HepG2 (cell line): ENCODE measurements at regions not wholly inside any gene's neighbourhood (a gene's known extent, or its start where the extent isn't known, plus 50 kb on each side); places are given as distances from the start of the nearest gene placed in this dataset.

Experiments
- CTCF ChIP-seq: sonication (generic); formaldehyde crosslinking; IDR thresholded peaks from 2 replicates; pipeline ENCODE4 v1.5.0; 2020; ENCODE audit warnings: mild to moderate bottlenecking, missing genetic modification reagents, moderate library complexity
- ELK4 ChIP-seq: sonication (generic); formaldehyde crosslinking; IDR thresholded peaks from 2 replicates; pipeline ENCODE4 v1.9.0; 2021; ENCODE audit warnings: missing genetic modification reagents, borderline replicate concordance
- MNT ChIP-seq: fragments of 450-650 bp; IDR thresholded peaks from 2 replicates; pipeline ENCODE4 v1.6.1; 2016
- POLR2A ChIP-seq, 2 experiments: IDR thresholded peaks; 2 replicates each; pipeline ENCODE4 v1.6.1; 2011; ENCODE audit warnings: low read depth in 2 of 2, low read length in 2 of 2, mild to moderate bottlenecking in 1 of 2, moderate library complexity in 1 of 2; ENCODE audit not compliant: insufficient read depth in 1 of 2
- POLR2AphosphoS5 ChIP-seq: IDR thresholded peaks from 2 replicates; pipeline ENCODE4 v1.6.1; 2012; ENCODE audit warnings: low read depth, low read length
- PREB ChIP-seq: sonication (generic); formaldehyde crosslinking; IDR thresholded peaks from 2 replicates; pipeline ENCODE4 v1.4.0; 2020; ENCODE audit warnings: missing genetic modification reagents
- ZNF205 ChIP-seq: IDR thresholded peaks from 2 replicates; pipeline ENCODE4 v1.6.1; 2018; ENCODE audit warnings: missing biosample characterization, missing genetic modification reagents
- ZSCAN29 ChIP-seq: sonication (generic); formaldehyde crosslinking; conservative IDR thresholded peaks from 2 replicates; pipeline ENCODE4 v1.4.0; 2020; ENCODE audit warnings: mild to moderate bottlenecking, missing genetic modification reagents
- ZZZ3 ChIP-seq: sonication (generic); formaldehyde crosslinking; IDR thresholded peaks from 2 replicates; pipeline ENCODE4 v1.4.0; 2020; ENCODE audit warnings: missing genetic modification reagents, mild to moderate bottlenecking, borderline replicate concordance
- TF ChIP-seq, protein P1 (sequence below): sonication (generic); formaldehyde crosslinking; IDR thresholded peaks from 2 replicates; pipeline ENCODE4 v1.4.0; 2020; ENCODE audit warnings: mild to moderate bottlenecking, missing genetic modification reagents

DNA sequence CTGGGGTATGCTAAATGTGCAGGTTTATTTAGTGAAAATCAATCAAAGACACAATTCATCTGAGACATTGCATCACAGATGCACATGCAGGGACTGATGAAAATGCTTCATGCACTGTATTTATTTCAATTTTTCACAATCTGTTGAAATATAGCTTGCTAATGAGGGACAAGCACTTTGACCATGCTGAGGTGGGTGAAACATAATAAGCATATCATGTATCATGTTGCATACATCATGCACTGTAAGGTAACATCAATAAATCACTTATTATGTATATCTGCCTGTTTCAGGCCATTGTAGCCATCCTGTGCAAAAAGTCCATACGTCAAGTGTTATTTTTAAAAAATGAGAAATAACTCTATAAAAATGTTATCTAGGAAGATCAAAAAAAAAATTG is 426.9 kb upstream of the PCDH15 start:
- TF ChIP-seq POLR2AphosphoS5 = no peak
- TF ChIP-seq PREB (CRISPR knock-in tag) = no peak
- no peak for TF ChIP-seq ZZZ3 (CRISPR knock-in tag)
- TF ChIP-seq, protein P1, sequence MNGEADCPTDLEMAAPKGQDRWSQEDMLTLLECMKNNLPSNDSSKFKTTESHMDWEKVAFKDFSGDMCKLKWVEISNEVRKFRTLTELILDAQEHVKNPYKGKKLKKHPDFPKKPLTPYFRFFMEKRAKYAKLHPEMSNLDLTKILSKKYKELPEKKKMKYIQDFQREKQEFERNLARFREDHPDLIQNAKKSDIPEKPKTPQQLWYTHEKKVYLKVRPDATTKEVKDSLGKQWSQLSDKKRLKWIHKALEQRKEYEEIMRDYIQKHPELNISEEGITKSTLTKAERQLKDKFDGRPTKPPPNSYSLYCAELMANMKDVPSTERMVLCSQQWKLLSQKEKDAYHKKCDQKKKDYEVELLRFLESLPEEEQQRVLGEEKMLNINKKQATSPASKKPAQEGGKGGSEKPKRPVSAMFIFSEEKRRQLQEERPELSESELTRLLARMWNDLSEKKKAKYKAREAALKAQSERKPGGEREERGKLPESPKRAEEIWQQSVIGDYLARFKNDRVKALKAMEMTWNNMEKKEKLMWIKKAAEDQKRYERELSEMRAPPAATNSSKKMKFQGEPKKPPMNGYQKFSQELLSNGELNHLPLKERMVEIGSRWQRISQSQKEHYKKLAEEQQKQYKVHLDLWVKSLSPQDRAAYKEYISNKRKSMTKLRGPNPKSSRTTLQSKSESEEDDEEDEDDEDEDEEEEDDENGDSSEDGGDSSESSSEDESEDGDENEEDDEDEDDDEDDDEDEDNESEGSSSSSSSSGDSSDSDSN = no peak
- no peak for TF ChIP-seq CTCF (CRISPR knock-in tag)
- no peak for TF ChIP-seq POLR2A (IDR thresholded peaks at IDR 0.05; ENCODE audit: insufficient read depth in 1 of 2, low read depth in 2 of 2, low read length in 2 of 2)
- no peak for TF ChIP-seq ZSCAN29
- no peak for TF ChIP-seq MNT
- TF ChIP-seq ZNF205 (CRISPR knock-in tag) = no peak
- TF ChIP-seq ELK4 = no peak
